GM21576 (cell line): ENCODE measurements at regions not wholly inside any gene's neighbourhood (a gene's known extent, or its start where the extent isn't known, plus 50 kb on each side); places are given as distances from the start of the nearest gene placed in this dataset.

Source experiments
- ATAC-seq: cut with Tn5 transposase; IDR thresholded peaks from one replicate; pipeline ENCODE4 v1.9.1; 2021; ENCODE audit warnings: mild to moderate bottlenecking, moderate library complexity; ENCODE audit not compliant: unreplicated experiment

DNA sequence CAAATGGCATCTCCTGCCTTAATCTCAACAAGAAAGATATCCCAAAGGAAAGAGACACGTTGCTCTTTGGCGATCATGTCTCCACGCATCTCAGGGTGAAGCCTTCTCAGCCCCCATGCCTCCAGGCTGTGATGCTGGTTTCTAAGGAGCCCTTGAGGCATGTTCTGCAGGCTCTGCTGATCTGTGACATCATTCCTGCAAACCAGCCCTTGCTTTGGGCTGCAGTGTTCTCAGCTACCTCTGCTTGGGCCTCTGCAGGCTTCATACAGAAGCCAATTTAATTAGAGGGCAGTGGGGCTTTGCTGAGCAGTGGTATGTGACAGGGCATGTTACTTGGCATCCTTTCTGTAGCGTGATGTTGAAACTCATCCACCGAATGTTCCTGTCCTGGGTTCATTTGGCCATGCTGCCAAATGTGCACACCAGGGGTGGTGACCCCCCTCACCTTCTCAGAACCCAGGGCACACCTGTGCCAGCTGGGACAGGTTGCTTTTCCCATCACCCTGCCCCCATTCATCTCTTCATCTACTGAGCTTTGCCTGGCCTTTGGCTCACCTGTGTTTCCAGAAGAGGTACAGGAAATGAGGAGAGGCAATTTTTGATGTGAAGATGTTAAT is 230.9 kb downstream of the TEX29 start:
- ATAC-seq = no peak

DNA sequence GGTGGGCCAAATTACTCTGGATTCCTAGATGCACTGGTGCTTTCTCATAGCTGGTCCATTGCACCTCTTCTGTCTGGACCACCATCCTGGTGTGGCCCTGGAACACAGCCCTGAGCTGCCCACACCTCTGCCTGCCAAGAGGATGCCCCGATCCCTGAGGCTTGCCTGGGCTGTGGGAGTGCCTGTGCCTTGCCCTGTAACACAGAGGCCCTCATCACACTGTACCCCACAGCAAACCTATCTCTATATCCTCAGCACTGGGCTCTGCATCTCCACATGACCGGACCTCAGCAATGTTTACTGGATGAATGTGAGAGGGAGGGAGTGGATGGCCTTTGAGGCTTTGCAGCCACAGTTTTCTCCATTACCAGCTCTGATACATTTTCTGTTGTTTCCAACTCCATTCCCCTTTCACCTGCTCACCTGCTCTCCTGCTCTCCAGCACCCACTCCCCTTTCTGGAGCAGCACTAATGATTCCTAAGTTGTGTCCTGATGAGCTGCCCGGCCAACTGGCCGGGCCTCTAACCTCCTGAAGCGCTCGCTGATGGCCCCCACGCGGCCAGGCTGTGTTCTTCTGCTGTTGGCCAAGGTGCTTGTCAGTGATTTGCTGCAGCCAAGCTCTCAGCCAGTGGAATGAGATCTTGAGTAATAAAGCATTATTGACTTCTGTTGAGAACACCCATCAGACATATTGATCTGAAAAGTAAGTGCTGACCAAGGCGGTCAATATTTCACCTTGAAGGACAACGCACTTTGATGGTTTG is 232.6 kb downstream of the TEX29 start:
- no peak for ATAC-seq

DNA sequence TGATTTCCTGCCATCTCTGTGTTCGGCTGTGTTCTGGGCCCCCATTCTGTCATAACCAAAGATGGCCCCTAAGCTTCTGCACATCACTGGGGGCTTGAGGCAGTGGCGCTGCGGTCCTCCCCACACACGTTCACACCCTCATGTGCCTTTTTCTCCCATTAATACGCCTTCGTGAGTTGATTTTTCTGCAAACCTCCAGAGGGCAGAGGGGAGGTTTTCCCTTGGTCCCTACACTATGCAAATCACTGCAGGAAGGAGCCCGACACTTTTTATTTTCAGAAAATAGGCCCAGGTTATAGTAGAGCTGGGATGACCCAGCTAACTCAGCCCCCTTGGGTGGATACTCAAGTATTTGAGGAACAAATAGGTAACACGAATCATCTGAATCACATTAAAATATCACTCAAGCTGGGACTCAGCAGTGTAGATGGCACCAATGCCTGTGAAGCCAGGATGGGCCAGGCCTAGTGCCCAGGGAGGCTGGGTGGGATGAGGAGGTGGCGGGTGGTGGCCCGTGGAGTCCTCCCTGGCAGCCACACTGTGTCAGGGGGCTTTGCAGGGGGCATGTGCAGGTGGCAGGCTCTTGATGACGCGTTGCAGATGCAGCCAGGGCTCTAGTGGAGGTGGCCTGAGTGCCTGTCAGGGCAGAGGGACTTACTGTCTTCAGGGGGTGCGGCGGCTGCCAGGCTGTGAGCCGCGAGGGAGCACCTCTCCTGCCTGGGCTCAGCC is 234.3 kb downstream of the TEX29 start:
- no peak for ATAC-seq

DNA sequence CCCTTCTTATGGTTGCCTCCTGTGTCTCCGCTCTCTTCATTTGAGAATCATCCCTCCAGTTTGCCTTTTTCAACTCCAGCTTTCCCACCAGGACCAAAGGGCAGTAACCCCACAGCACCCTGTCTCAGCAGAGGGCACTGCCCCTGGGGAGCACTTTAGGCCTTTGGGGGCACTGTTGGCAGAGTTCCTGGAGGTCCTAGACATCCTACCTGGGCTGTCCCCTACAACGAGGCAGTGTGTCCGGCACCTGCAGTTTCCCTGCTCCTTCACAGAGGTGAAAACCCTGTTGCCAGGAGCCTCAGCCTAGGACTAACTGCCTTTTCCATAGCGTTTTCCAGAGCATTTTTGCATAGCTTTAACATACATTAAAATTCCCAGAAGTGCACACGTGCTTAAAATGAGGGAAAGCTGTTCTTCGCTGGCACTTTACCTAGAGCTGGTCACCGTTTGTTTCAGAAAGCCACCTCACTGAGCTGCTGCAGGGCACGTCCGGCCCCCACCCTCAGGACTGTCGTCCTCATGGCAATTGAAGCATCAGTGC is 234.9 kb downstream of the TEX29 start:
- no peak for ATAC-seq

DNA sequence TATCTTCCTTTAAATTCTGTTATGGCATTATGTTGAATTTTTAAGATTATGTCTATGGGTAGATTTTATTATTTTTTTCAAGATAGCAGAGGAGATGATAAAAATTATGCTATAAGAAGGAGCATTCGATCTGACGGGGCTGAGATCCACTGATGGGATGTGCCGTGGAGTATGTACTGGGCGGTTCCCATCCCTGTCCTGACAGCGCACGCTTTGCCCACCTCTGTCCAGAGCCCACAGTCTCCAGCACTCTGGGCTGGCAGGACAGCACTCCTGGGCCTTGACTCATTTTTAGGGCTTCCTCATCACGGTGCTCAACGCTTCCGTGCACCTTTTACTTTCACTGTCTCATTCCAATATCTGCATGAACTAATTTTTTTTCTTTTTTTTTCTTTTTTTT is 235.5 kb downstream of the TEX29 start:
- no peak for ATAC-seq

DNA sequence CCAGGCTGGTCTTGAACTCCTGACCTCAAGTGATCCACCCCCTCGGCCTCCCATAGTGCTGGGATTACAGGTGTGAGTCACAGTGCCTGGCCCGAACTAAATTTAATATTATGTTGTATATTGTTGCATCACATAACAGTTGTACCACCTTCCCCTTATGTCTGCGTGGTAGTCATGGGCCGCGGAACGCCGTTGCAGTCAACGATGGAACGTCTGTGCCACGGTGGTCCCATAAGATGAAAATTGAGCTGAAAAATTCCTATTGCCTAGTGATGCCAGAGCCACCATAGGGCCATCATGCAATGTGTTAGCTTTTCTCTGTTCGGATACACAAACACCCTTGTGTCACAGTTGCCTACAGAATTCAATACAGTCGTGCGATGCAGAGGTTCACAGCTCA is 236.1 kb downstream of the TEX29 start:
- ATAC-seq = no peak

DNA sequence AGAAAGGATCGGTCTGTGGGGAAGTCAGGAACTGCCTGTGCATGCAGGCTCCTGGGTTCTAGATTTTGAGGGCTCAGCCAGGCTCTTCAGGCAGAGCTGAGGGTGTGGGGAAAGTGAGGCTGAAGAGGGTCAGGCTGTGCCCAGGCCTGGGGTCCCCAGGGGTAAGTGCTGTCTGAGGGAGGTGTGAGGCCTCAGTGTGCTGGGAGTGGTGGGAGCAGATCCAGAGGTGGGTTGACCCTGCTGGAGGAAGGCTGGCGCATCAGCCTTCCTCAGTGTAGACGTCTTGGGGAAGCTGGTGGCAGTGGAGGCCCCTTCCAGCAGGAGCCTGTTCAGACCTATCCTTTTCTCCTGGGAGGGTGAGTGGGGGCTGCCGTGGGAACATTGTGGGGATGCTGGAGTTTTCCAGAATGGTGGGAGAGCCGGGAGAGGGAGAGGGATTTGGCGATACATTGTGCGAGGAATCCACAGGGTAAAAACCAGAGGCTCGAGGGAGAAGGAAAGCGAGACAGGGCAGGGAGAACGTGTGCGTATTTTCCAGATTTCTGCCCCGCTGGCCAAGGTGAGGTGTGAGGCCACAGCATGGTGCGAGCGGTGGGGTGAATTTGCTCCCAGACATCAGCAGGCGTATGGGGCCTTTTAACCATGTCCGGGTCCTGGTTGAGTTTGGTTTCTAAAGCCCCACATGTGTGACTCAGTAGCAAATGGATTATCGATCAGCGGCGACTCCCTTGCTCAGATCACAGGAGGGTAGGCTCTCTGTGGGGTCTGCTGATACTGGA is 237.7 kb downstream of the TEX29 start:
- ATAC-seq = no peak

DNA sequence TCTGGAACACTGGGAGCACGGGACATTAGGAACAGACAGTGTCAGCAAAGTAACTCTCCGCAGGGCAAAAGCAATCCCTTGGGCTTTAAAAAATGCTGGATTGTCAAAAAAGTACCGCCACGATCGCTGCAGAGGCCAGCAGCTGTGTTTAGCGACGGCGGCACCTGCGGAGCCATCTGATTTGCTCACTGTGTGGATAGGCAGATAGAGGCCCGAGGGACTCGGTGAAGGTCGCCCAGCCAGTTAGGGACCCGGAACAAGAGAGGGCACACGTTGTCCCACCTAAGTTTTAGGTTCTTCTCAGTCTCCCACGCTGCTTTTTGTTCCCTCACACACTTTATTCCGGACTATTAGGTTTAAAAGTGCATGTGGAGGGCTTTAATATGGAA is 238.3 kb downstream of the TEX29 start:
- no peak for ATAC-seq

DNA sequence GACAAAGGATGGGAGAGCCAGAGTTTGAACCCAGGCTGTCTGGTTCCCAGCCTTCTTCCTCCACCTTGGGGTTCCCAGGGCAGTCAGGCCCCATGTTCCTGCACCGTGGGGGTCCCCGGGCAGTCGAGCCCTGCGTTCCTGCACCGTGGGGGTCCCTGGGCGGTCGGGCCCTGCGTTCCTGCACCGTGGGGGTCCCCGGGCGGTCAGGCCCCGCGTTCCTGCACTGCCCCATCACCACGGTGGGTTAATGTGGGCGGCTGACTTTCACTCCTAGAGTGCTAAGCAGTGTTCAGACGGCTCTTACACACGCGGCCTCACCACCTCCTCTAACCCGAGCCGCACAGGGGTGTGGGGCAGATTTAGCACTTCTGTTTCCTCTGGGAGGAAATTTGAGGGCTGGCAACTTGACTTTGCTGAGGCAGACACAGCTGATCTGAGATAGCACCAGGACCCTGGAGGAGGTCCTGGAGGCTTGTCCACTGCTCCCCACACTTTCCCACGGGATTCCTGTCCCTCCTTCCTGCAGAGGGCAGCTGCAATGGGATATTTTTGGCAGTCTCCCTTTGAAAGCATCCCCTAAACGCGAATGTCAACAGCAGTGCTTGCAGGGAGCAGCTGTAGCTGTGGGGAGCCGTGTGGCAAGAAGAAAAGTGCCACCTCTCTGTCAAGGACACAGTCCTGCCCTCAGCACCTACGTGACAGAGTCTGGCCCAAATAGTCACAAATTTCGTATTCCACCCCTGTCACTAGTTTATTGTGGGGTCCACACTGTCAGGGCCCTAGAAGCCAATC is 239.4 kb downstream of the TEX29 start:
- no peak for ATAC-seq

DNA sequence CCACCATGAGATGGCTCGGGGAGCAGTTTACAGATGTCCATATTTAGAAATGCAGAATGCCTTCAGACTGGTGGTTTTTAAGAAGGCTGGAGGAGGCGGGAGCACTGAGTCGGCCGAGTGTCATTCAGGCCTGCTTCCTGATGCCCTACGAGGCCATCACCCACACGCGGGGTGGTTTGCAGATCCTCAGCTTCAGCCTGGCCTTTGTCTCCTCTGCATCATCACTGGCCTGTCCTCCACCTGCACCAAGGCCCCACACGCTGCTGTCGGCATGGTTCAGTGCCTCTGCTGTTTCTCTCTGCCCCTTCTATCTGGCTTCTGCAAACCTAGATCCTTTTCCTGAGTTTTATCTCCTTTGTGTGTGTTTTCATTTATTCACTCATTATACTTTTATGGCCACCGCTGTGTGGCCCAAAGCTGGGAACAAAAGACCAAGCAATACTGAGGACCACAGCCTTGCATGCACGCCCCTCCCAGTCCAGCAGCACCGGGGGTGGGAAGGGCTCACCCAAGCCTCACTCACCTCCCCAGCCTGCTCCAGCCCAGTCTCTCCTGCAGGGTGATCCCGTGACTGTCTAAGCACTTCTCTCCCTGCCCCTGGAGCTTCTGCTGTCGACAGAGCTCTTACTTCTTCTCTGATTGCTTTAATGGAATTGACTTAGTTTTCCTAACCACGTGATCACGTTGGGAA is 240.8 kb downstream of the TEX29 start:
- no peak for ATAC-seq

DNA sequence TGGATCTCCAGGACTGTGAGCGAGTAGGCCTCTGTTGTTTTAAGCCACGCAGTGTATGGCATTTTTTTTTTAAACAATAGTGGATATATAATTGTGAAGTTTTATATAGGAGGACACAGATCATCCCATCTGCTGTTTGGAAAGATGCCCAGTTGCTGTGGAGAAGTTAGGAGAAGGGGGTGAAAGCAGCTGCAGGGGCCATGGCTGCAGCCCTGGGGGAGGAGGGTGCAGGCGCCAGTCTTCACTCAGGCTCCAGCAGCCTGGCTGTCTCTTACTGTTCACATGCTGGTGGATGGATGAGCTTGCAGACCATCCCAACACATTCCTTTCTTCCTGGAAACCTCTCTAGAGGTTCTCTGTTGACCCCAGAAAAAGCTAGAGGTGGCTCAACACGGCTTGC is 242.3 kb downstream of the TEX29 start:
- ATAC-seq = no peak

DNA sequence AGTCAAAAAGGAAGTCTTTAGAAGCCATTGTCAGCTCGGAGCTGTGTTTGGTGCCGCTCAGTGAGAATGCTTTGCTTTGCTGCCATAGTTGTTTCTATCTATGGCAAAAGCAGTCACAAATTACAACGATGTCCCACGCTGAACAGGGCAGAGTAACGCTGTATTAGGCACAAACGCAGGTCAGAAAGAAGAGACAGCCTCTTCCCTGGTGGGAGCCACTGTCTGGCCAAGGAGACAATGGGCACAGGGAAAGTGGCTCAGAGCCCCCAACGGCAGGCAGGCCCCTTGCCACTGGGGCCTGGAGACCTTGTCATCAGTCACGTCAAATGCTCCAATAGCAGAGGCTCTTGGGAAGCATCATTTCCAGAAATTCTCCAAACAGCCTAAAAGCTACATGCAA is 244.2 kb downstream of the TEX29 start:
- no peak for ATAC-seq

DNA sequence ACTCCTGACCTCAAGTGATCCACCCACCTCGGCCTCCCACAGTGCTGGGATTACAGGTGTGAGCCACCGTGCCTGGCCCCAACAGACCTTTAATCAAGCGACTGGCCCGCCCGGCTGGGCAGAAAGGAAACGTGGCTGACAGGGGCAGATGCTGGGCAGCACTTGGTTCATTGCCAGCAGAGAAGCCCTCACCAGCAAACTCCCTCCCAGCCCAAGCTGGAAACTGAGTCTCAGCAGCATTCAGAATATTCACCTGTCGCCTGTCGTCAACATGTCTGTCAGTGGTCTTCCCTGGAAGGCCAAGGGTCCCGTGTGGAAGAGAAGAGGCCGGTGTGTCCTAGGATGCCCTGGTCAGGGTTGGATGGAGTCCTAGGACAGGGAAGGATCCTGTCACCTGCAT is 245.0 kb downstream of the TEX29 start:
- ATAC-seq = no peak

DNA sequence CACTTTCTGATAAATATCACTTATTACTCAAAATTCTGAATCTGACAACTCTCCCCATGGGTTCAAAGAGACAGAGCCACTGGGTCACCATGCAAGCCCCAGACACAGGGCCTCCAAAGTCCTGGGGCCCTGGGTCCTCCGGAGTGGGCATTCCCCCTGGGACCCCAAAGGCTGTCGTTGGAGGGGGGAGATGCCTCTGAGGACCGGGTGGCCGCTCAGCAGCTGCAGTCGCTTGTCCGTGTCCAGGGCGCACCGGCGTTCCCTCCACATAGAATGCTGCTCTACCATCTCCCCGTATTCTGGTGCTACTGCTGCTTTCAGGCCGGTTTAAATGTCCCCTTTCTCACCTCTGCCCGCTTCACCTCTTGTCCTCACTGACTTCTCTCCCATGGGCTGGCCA is 246.1 kb downstream of the TEX29 start:
- no peak for ATAC-seq

DNA sequence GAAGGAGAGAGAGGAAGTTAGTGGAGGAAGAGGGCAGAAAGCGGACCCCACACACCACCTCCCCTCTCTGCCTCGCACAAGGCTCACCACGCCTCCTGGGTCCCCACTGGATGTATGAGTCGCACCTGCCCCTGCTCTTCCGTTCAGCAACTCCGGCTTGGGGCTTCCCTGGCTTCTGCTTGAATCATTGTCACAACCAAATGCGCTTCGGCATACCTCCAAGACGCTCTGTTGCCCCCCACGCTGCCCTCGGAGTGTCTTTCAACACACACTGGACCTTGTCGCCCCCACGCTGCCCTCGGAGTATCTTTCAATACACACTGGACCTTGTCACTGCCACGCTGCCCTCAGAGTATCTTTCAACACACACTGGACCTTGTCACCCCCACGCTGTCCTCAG is 247.2 kb downstream of the TEX29 start:
- ATAC-seq = no peak

DNA sequence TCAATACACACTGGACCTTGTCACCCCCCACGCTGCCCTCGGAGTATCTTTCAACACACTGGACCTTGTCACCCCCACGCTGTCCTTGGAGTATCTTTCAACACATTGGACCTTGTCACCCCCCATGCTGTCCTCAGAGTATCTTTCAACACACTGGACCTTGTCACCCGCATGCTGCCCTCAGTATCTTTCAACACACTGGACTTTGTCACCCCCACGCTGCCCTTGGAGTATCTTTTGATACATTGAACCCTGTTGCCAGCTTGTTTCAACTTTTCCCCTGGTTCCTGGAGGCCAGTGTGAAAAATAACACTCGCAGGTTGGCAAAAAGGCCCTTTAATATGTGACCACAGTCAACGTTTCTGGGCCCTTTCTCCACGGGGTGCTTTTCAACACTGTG is 247.8 kb downstream of the TEX29 start:
- no peak for ATAC-seq

DNA sequence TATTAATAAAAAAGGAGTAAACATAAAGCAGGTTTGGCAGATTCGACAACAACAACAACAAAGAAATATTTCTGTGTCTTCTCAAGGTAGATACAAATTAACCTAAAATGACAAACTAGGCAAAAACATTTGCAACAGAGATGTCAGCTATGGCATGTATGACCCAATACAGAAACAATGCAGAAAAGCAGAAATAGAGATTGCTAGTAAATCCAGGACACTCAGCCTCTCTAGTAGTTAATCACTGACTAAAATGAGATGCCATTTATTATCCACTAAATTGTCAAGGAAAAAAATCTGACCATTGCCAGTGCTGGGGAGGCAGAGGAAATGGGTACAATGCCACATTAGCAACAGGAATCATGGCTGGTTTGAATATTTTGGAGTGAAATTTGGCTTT is 250.5 kb downstream of the TEX29 start:
- no peak for ATAC-seq

DNA sequence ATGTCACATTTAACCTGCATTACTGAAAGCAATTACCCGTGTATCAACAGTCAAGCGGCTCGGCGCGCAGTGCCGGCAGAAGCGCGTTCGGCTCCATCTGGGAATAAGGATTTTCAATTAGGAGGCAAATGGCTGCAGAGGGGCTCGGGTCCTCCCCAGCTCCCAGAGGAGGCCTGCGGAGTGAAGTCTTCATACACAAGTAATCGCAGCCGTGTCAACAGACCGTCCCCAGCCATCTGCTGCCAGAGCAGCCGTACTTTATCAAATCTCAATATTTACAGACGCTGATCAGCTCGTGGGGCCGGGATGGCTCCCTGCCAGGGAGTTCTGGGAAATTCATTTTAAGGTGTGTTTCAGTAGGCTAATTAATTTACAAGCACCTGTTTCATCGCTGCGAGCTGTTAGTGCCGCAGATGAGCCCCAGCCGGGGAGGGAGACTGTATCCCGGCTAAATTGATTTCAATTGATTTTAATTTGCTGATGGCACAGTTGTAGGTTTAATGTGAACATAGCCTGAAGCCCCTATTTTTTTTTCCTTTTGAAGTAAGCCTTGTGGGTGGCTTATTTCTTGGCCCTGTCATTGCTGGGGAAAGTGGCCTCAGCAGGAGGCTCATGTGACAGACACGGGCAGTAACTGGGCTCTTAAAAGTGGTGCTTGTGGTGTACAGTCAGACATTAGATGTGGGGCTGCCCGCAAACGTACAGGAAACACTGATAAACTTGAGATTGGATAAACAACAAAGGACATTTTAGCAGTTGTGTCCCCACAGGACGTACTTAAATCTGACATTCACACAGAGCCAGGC is 252.7 kb downstream of the TEX29 start:
- no peak for ATAC-seq

DNA sequence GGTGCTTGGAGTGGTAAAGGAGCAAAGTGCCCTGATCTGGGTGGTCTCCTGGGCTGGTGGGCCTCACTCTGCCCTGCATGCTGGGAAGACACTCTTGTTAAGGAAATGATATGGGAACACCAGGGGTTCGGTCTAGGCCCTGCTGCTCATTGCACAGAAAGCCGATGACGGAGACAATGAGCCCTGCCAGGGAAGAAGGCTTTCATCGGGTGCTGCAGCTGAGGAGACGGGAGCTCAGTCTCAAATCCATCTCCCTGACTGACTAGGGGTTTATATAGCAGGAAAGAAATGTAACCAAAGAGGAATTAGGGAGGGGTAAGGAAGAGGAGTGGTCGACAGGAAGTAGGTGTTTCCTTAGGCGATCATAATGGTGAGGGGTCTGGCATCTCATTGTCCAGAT is 253.4 kb downstream of the TEX29 start:
- no peak for ATAC-seq
